Mesenchymal stem cell (in vitro differentiated cells and primary cell): ENCODE measurements at regions not wholly inside any gene's neighbourhood (a gene's known extent, or its start where the extent isn't known, plus 50 kb on each side); places are given as distances from the start of the nearest gene placed in this dataset.
"Not testable (repeated sequence)": the region's sequence is repeated elsewhere in the genome, so short reads cannot be mapped to it uniquely, and the experiment has no call there.

Experiments
- DNase-seq: peaks from one replicate; pipeline ENCODE4 v3.0.0-alpha.2; 2013
- H2AFZ ChIP-seq: one replicate; pipeline ENCODE4 v1.6.1; 2013; ENCODE audit warnings: low read depth, mild to moderate bottlenecking, control low read depth, inconsistent platforms, low read length, moderate library complexity
- H2AK5ac ChIP-seq: 2 replicates; pipeline ENCODE4 v1.6.1; 2013; ENCODE audit warnings: low read length, moderate library complexity, mild to moderate bottlenecking, inconsistent platforms; ENCODE audit not compliant: severe bottlenecking
- H2BK120ac ChIP-seq: one replicate; pipeline ENCODE4 v1.6.1; 2013; ENCODE audit warnings: low read depth, mild to moderate bottlenecking, inconsistent platforms, low read length, moderate library complexity
- H2BK12ac ChIP-seq, 2 experiments: one replicate each; pipeline ENCODE4 v1.6.1; 2013; ENCODE audit warnings: inconsistent platforms in 2 of 2, low read length in 2 of 2, mild to moderate bottlenecking in 2 of 2, moderate library complexity in 2 of 2, control low read depth in 1 of 2
- H2BK15ac ChIP-seq: one replicate; pipeline ENCODE4 v1.6.1; 2013; ENCODE audit warnings: mild to moderate bottlenecking, low read depth, inconsistent platforms; ENCODE audit not compliant: poor library complexity, severe bottlenecking
- H2BK5ac ChIP-seq: 2 replicates; pipeline ENCODE4 v1.6.1; 2013; ENCODE audit warnings: low read depth, mild to moderate bottlenecking, low read length, control low read depth, inconsistent platforms; ENCODE audit not compliant: poor library complexity, severe bottlenecking
- H3K14ac ChIP-seq, 2 experiments: one replicate each; pipeline ENCODE4 v1.6.1; 2013; ENCODE audit warnings: inconsistent platforms in 2 of 2, low read length in 2 of 2, control low read depth in 1 of 2, mild to moderate bottlenecking in 1 of 2, moderate library complexity in 1 of 2
- H3K18ac ChIP-seq, 2 experiments: one replicate each; pipeline ENCODE4 v1.6.1; 2013; ENCODE audit warnings: inconsistent platforms in 2 of 2, low read length in 2 of 2, control low read depth in 1 of 2, low read depth in 1 of 2, mild to moderate bottlenecking in 1 of 2
- H3K23ac ChIP-seq, 2 experiments: one replicate each; pipeline ENCODE4 v1.6.1; 2013; ENCODE audit warnings: inconsistent platforms in 2 of 2, low read length in 2 of 2, mild to moderate bottlenecking in 2 of 2, moderate library complexity in 2 of 2, control low read depth in 1 of 2
- H3K27ac ChIP-seq: 2 replicates; pipeline ENCODE4 v1.5.1; 2013; ENCODE audit warnings: mild to moderate bottlenecking, moderate library complexity, low read length, control low read depth, inconsistent platforms; ENCODE audit not compliant: poor library complexity, severe bottlenecking
- H3K27me3 ChIP-seq, 2 experiments: 2 replicates each; pipeline versions ENCODE4 v1.6.1 to v1.7.0; 2013; ENCODE audit warnings: low read length in 2 of 2, mild to moderate bottlenecking in 2 of 2, moderate library complexity in 2 of 2, control low read depth in 1 of 2, inconsistent platforms in 1 of 2; ENCODE audit not compliant: control insufficient read depth in 1 of 2, insufficient read depth in 1 of 2
- H3K36me3 ChIP-seq, 2 experiments: 2 replicates each; pipeline versions ENCODE4 v1.6.1 to v1.7.0; 2013; ENCODE audit warnings: low read length in 2 of 2, control low read depth in 1 of 2, inconsistent platforms in 1 of 2, low read depth in 1 of 2, mild to moderate bottlenecking in 1 of 2; ENCODE audit not compliant: insufficient read depth in 2 of 2, control insufficient read depth in 1 of 2
- H3K4ac ChIP-seq, 2 experiments: one replicate each; pipeline ENCODE4 v1.6.1; 2013; ENCODE audit warnings: inconsistent platforms in 2 of 2, low read length in 2 of 2, mild to moderate bottlenecking in 2 of 2, moderate library complexity in 2 of 2, control low read depth in 1 of 2, low read depth in 1 of 2
- H3K4me1 ChIP-seq: 2 replicates; pipeline ENCODE4 v1.6.1; 2013; ENCODE audit warnings: low read depth, low read length, control low read depth; ENCODE audit not compliant: control insufficient read depth, insufficient read depth
- H3K4me2 ChIP-seq: 2 replicates; pipeline ENCODE4 v1.6.1; 2013; ENCODE audit warnings: low read length, mild to moderate bottlenecking, inconsistent platforms; ENCODE audit not compliant: poor library complexity, severe bottlenecking
- H3K4me3 ChIP-seq, 2 experiments: 2 replicates each; pipeline versions ENCODE4 v1.5.1 to v1.7.0; 2013; ENCODE audit warnings: low read length in 2 of 2, mild to moderate bottlenecking in 2 of 2, control low read depth in 1 of 2, low read depth in 1 of 2; ENCODE audit not compliant: insufficient read depth in 1 of 2
- H3K79me1 ChIP-seq: replicated peaks from 2 replicates; pipeline ENCODE4 v1.6.1; 2013; ENCODE audit warnings: mild to moderate bottlenecking, control low read depth, low read length, inconsistent platforms; ENCODE audit not compliant: poor library complexity, severe bottlenecking
- H3K9ac ChIP-seq: 2 replicates; pipeline ENCODE4 v1.7.0; 2013; ENCODE audit warnings: mild to moderate bottlenecking, low read length, moderate library complexity
- H3K9me3 ChIP-seq: 2 replicates; pipeline ENCODE4 v1.7.0; 2013; ENCODE audit warnings: mild to moderate bottlenecking, low read length; ENCODE audit not compliant: control insufficient read depth
- H4K8ac ChIP-seq: one replicate; pipeline ENCODE4 v1.6.1; 2013; ENCODE audit warnings: inconsistent platforms, mild to moderate bottlenecking, low read length, moderate library complexity
- H4K91ac ChIP-seq: one replicate; pipeline ENCODE4 v1.6.1; 2013; ENCODE audit warnings: mild to moderate bottlenecking, low read length, inconsistent platforms
- WGBS: methylation state at CpG from one replicate; pipeline ENCODE4 v1.1.7; 2013; ENCODE audit warnings: mixed read lengths; 5-methylcytosine and 5-hydroxymethylcytosine counted together

DNA sequence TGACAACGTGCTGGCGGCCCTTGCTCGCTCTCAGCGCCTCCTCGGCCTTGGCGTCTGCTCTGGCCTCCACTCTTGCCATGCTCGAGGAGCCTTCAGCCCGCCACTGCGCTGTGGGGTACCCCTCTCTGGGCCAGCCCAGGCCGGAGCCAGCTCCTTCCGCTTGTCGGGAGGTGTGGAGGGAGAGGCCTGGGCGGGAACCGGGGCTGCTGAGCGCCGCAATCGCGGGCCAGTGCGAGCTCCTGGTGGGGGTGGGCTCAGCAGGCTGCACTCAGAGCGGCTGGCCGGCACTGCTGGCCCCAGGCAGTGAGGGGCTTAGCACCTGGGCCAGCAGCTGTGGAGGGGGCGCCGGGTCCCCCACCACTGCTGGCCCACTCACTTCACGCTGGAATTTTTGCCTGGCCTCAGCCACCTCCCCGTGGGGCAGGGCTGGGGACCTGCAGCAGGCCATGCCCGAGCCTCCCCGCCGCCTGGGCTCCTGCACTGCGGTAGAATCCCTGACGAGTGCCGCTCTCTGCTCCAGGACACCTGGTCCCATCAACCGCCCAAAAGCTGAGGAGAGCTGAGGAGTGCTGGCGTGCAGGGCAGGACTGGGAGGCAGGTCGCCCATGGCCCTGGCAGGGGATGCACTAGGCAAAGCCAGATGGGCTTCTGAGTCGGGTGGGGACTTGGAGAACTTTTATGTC lies 372.2 kb upstream of the NRG3 start:
- Histone ChIP-seq H3K4me2 (no peak overlapping the region), H4K8ac (no peak overlapping the region), H3K9ac (no peak overlapping the region), H2BK12ac (no peak overlapping the region), H3K36me3 (no peaks in the 10 kb centered on the region), H3K4ac (no peak overlapping the region), H3K27ac (no peak overlapping the region), H3K27me3 (no peaks in the 10 kb centered on the region), H3K9me3 (peaks cover 7% of the 10 kb centered on the region), H3K4me3 (no peak overlapping the region), H2AFZ (no peak overlapping the region), H2AK5ac (no peak overlapping the region), H2BK120ac (no peak overlapping the region), H3K18ac (no peak overlapping the region), H3K23ac (no peak overlapping the region), H4K91ac (no peak overlapping the region), H2BK15ac (no peak overlapping the region), H3K4me1 (no peaks in the 10 kb centered on the region), H3K79me1 (no peaks in the 10 kb centered on the region), H3K14ac (no peak overlapping the region), H2BK5ac (no peak overlapping the region)
- WGBS = 92% methylated on average over 34 of the region's 35 CpGs
- DNase-seq = no peak

DNA sequence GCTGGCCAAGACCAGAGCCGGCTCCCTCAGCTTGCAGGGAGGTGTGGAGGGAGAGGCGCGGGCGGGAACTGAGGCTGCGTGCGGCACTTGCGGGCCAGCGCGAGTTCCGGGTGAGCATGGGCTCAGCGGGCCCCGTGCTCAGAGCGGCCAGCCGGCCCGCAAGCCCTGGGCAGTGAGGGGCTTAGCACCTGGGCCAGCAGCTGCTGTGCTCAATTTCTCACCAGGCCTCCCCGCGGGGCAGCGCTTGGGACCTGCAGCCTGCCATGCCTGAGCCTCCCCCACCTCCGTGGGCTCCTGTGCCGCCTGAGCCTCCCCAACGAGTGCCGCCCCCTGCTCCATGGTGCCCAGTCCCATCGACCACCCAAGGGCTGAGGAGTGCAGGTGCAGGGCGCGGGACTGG lies 369.2 kb upstream of the NRG3 start:
- H3K27me3 ChIP-seq, H2AFZ ChIP-seq, H3K9ac ChIP-seq, H3K79me1 ChIP-seq, H3K14ac ChIP-seq, H3K4ac ChIP-seq, H3K27ac ChIP-seq, H4K8ac ChIP-seq, H3K36me3 ChIP-seq, DNase-seq, H2BK5ac ChIP-seq, H2AK5ac ChIP-seq, H4K91ac ChIP-seq, H3K4me3 ChIP-seq, H2BK15ac ChIP-seq, H3K18ac ChIP-seq, H2BK120ac ChIP-seq, H2BK12ac ChIP-seq, H3K23ac ChIP-seq, H3K4me1 ChIP-seq, H3K4me2 ChIP-seq: not testable (repeated sequence)
- H3K9me3 ChIP-seq = peaks cover 20% of the 10 kb centered on the region
- 88% methylated on average over 25 of the region's 25 CpGs for WGBS

DNA sequence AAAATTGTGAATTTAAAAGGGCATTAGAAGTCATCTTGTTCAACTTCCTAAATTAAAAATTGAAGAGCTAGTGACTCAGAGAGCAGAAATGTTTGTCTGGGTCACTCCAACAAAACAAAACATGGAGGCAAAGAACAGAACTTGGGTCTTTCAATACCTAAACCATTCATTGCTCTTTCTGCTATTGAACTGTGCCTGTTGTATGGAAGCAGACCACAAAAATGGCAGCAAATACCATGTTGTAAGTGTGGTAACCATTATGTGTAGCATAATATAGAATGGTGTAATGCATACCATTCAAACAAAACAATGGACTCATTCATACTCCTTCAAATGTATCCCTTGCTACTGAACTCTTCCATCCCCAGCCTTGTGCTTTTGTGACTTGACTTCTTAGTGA lies 360.2 kb upstream of the NRG3 start:
- H3K27ac ChIP-seq = no peak overlapping the region
- no peak overlapping the region for H2BK120ac ChIP-seq
- H3K4me2 ChIP-seq = no peak overlapping the region
- H2AFZ ChIP-seq = no peak overlapping the region
- no peak overlapping the region for H4K91ac ChIP-seq
- no peaks in the 10 kb centered on the region for H3K4me1 ChIP-seq
- H3K4ac ChIP-seq = no peak overlapping the region
- no peak overlapping the region for H3K4me3 ChIP-seq
- no peak overlapping the region for H2AK5ac ChIP-seq
- H3K23ac ChIP-seq = no peak overlapping the region
- no peak overlapping the region for H3K14ac ChIP-seq
- H2BK15ac ChIP-seq = no peak overlapping the region
- no peak overlapping the region for H3K9ac ChIP-seq
- no peaks in the 10 kb centered on the region for H3K27me3 ChIP-seq
- H3K9me3 ChIP-seq = peaks cover 43% of the 10 kb centered on the region
- H4K8ac ChIP-seq = no peak overlapping the region
- H3K36me3 ChIP-seq = no peaks in the 10 kb centered on the region
- no peak overlapping the region for H2BK5ac ChIP-seq
- H3K79me1 ChIP-seq = no peaks in the 10 kb centered on the region
- no peak overlapping the region for H2BK12ac ChIP-seq
- H3K18ac ChIP-seq = no peak overlapping the region
- no peak for DNase-seq

DNA sequence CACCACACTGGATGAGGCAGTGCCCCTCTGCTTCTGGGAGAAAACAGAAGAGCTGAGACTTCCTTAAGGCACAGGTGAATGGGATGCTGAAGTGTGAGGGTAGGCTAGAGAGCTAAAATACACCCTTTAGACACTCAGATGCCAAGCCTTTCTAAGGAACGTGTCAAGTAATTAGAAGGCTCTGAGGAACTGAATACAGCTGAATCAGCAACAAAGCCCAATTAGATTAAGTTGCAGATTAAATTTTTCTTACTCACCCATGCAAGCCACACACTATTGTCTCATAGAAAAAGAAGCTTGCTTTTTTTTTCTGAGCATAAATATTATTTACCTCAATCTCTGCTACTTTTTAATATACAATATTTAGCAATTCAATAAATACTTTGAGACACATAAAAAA lies 354.3 kb upstream of the NRG3 start:
- WGBS = 71% methylated on average over 1 of the region's 1 CpG
- H3K4me2 ChIP-seq = no peak overlapping the region
- no peak overlapping the region for H4K8ac ChIP-seq

More for the DNA sequence above, 354.3 kb upstream of the NRG3 start:
- Histone ChIP-seq H2BK15ac (no peak overlapping the region), H3K4ac (no peak overlapping the region), H3K18ac (no peak overlapping the region), H2BK120ac (no peak overlapping the region), H4K91ac (no peak overlapping the region), H3K79me1 (no peaks in the 10 kb centered on the region), H3K23ac (no peak overlapping the region), H3K36me3 (no peaks in the 10 kb centered on the region), H3K9ac (no peak overlapping the region), H3K4me1 (no peaks in the 10 kb centered on the region), H3K9me3 (peaks cover 27% of the 10 kb centered on the region), H3K4me3 (no peak overlapping the region), H2AFZ (no peak overlapping the region), H3K27ac (no peak overlapping the region), H3K27me3 (no peaks in the 10 kb centered on the region), H2BK12ac (no peak overlapping the region), H2AK5ac (no peak overlapping the region), H3K14ac (no peak overlapping the region), H2BK5ac (no peak overlapping the region)
- DNase-seq = no peak
